GM12878 (cell line): ENCODE measurements at regions not wholly inside any gene's neighbourhood (a gene's known extent, or its start where the extent isn't known, plus 50 kb on each side); places are given as distances from the start of the nearest gene placed in this dataset.

Source experiments
- CHD1 ChIP-seq: IDR thresholded peaks from 2 replicates; pipeline ENCODE4 v1.6.1; 2012; ENCODE audit warnings: low read depth, low read length, improper control_type of control experiment
- CHD4 ChIP-seq: fragments of 200-600 bp; sonication (generic); IDR thresholded peaks from 2 replicates; pipeline ENCODE4 v1.6.1; 2016; ENCODE audit warnings: mild to moderate bottlenecking
- GATAD2B ChIP-seq: fragments of 450-650 bp; conservative IDR thresholded peaks from 2 replicates; pipeline ENCODE4 v1.6.1; 2017; ENCODE audit warnings: low read depth, mild to moderate bottlenecking, moderate library complexity
- HDAC2 ChIP-seq: fragments of 200-600 bp; sonication (generic); IDR thresholded peaks from 2 replicates; pipeline ENCODE4 v1.6.1; 2017
- LARP7 ChIP-seq: fragments of 450-650 bp; IDR thresholded peaks from 2 replicates; pipeline ENCODE4 v1.6.1; 2017; ENCODE audit warnings: mild to moderate bottlenecking
- MYB ChIP-seq: fragments of 150-350 bp; IDR thresholded peaks from 2 replicates; pipeline ENCODE4 v1.6.1; 2014; ENCODE audit warnings: mild to moderate bottlenecking, low read depth, low read length, borderline replicate concordance
- RAD21 ChIP-seq: IDR thresholded peaks from 2 replicates; pipeline ENCODE4 v1.6.1; 2011; ENCODE audit warnings: mild to moderate bottlenecking, low read depth, low read length, moderate library complexity; ENCODE audit not compliant: insufficient read depth
- RUNX3 ChIP-seq: IDR thresholded peaks from 2 replicates; pipeline ENCODE4 v1.6.1; 2012; ENCODE audit warnings: low read length, inconsistent platforms
- SMC3 ChIP-seq: IDR thresholded peaks from 2 replicates; pipeline ENCODE4 v1.6.1; 2011; ENCODE audit warnings: low read length, improper control_type of control experiment, borderline replicate concordance
- SPI1 ChIP-seq: IDR thresholded peaks from 2 replicates; pipeline ENCODE4 v1.6.1; 2011; ENCODE audit warnings: low read depth, mild to moderate bottlenecking, low read length, moderate library complexity, borderline replicate concordance; ENCODE audit not compliant: insufficient read depth
- TF ChIP-seq, protein P1 (sequence below), 3 experiments: IDR thresholded peaks in 2 of 3; conservative IDR thresholded peaks in 1 of 3; 2 replicates each; pipeline ENCODE4 v1.5.1; 2011; ENCODE audit warnings: low read depth in 3 of 3, low read length in 3 of 3, mild to moderate bottlenecking in 3 of 3, control low read depth in 2 of 3, moderate library complexity in 2 of 3, inconsistent platforms in 1 of 3, mixed read lengths in 1 of 3; ENCODE audit not compliant: control insufficient read depth in 2 of 3, insufficient read depth in 1 of 3; ENCODE audit errors: extremely low read depth in 1 of 3
- TF ChIP-seq, protein P2 (sequence below): IDR thresholded peaks from 2 replicates; pipeline ENCODE4 v1.6.1; 2012; ENCODE audit warnings: low read depth, low read length, improper control_type of control experiment

DNA sequence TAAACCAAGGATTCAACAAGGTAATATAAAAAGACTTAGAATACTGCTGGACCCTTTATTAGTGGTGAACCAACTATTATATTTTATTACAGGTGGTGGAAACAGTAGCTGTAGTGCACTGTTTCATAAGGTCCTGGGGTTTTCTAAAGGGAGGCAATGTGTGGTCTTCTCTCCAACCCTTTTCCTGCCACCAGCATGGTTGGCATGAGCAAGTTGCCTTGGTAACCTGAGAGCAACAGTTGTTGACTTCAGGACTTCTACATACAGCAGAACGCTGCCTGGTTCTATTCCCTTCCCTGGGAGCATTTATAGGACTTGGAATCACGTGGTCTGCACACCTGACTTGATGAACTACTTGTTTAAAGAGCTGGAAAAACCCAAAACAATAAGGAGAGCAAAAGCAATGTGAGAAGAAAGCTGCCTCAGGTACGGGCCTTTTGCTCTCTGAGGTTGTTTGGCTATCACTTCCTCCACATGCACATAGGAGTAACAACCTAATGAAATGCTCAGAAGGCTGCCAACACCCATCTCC, 81.1 kb upstream of the RAI14 start:
- no peak for TF ChIP-seq SMC3
- TF ChIP-seq GATAD2B = no peak
- TF ChIP-seq RUNX3 = no peak
- TF ChIP-seq, protein P1, sequence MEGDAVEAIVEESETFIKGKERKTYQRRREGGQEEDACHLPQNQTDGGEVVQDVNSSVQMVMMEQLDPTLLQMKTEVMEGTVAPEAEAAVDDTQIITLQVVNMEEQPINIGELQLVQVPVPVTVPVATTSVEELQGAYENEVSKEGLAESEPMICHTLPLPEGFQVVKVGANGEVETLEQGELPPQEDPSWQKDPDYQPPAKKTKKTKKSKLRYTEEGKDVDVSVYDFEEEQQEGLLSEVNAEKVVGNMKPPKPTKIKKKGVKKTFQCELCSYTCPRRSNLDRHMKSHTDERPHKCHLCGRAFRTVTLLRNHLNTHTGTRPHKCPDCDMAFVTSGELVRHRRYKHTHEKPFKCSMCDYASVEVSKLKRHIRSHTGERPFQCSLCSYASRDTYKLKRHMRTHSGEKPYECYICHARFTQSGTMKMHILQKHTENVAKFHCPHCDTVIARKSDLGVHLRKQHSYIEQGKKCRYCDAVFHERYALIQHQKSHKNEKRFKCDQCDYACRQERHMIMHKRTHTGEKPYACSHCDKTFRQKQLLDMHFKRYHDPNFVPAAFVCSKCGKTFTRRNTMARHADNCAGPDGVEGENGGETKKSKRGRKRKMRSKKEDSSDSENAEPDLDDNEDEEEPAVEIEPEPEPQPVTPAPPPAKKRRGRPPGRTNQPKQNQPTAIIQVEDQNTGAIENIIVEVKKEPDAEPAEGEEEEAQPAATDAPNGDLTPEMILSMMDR (IDR thresholded peaks at IDR 0.05 in 2 of 3, conservative IDR thresholded peaks at IDR 0.05 in 1 of 3; ENCODE audit: control insufficient read depth in 2 of 3, extremely low read depth in 1 of 3, insufficient read depth in 1 of 3, low read depth in 3 of 3, low read length in 3 of 3) = no peak
- TF ChIP-seq CHD4 = no peak
- no peak for TF ChIP-seq SPI1
- TF ChIP-seq MYB = no peak
- no peak for TF ChIP-seq RAD21
- TF ChIP-seq CHD1 = no peak
- no peak for TF ChIP-seq HDAC2
- TF ChIP-seq, protein P2, sequence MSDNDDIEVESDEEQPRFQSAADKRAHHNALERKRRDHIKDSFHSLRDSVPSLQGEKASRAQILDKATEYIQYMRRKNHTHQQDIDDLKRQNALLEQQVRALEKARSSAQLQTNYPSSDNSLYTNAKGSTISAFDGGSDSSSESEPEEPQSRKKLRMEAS = no peak
- TF ChIP-seq LARP7 = no peak
